Endothelial cell of umbilical vein (primary cell): ENCODE measurements at regions not wholly inside any gene's neighbourhood (a gene's known extent, or its start where the extent isn't known, plus 50 kb on each side); places are given as distances from the start of the nearest gene placed in this dataset.

Experiments
- BruUV-seq: library from RNA; stranded (reverse); fragments of 400-500 nt; replicated peaks from 2 replicates; lab custom pipeline; 2021; lab: Mats Ljungman, UMichigan
- CTCF ChIA-PET: fragments of 300-600, 350-600 bp; sonication (Branson Sonifier 250); formaldehyde crosslinking; loops from one replicate; lab custom pipeline; 2021; ENCODE audit warnings: antibody characterized with exemption, inconsistent platforms; lab: Charles Lee
- POLR2A ChIA-PET: fragments of 300-600, 350-600 bp; sonication (Branson Sonifier 250); formaldehyde crosslinking; loops from one replicate; lab custom pipeline; 2021; ENCODE audit warnings: antibody characterized with exemption, inconsistent platforms; lab: Charles Lee
- DNase-seq: peaks from one replicate; pipeline ENCODE4 v3.0.0-alpha.2; 2011; ENCODE audit warnings: low read depth, low spot score
- FAIRE-seq: peaks from 2 replicates; lab custom pipeline; 2011; peaks lifted over from hg19 to GRCh38; lab: Jason Lieb, UNC
- H2AFZ ChIP-seq: 2 replicates; pipeline ENCODE4 v1.6.0; 2012; ENCODE audit warnings: low read depth, low read length, control low read depth, inconsistent platforms
- H3K27ac ChIP-seq: 2 replicates; pipeline ENCODE4 v1.5.1; 2011; ENCODE audit warnings: low read depth, mild to moderate bottlenecking, control low read depth, low read length, moderate library complexity; ENCODE audit not compliant: insufficient read depth
- H3K27me3 ChIP-seq, 2 experiments: 2 replicates each; pipeline versions ENCODE4 v1.6.0 to v1.6.1; 2011; ENCODE audit warnings: low read length in 2 of 2, mixed read lengths in 1 of 2; ENCODE audit not compliant: control insufficient read depth in 2 of 2, insufficient read depth in 2 of 2
- H3K36me3 ChIP-seq, 2 experiments: 2 replicates in 1 of 2; 3 replicates in 1 of 2; pipeline ENCODE4 v1.5.1; 2011; ENCODE audit warnings: low read length in 2 of 2, mild to moderate bottlenecking in 1 of 2, moderate library complexity in 1 of 2; ENCODE audit not compliant: control insufficient read depth in 2 of 2, insufficient read depth in 2 of 2; ENCODE audit errors: extremely low read depth in 1 of 2
- H3K4me1 ChIP-seq: 3 replicates; pipeline ENCODE4 v1.5.1; 2011; ENCODE audit warnings: mild to moderate bottlenecking, low read length; ENCODE audit not compliant: control insufficient read depth, insufficient read depth; ENCODE audit errors: extremely low read depth
- H3K4me2 ChIP-seq: 2 replicates; pipeline ENCODE4 v1.6.1; 2011; ENCODE audit warnings: low read length, control low read depth, mixed read lengths; ENCODE audit not compliant: insufficient read depth
- H3K4me3 ChIP-seq, 3 experiments: fragments of 200-600 bp in 1 of 3; sonication (generic), shearing (Covaris generic) in 1 of 3; replicated peaks in 1 of 3; 2 replicates each; pipeline ENCODE4 v1.5.1; 2011 to 2016; ENCODE audit warnings: control low read depth in 3 of 3, low read length in 3 of 3, mild to moderate bottlenecking in 2 of 3, inconsistent platforms in 1 of 3, low read depth in 1 of 3, moderate library complexity in 1 of 3; ENCODE audit not compliant: insufficient read depth in 1 of 3
- H3K79me2 ChIP-seq: 2 replicates; pipeline ENCODE4 v1.6.0; 2012; ENCODE audit warnings: low read length, inconsistent platforms; ENCODE audit not compliant: control insufficient read depth, insufficient read depth
- H3K9ac ChIP-seq: replicated peaks from 2 replicates; pipeline ENCODE3; 2011; ENCODE audit warnings: low read length, control low read depth; ENCODE audit not compliant: insufficient read depth; ENCODE audit errors: extremely low read depth
- H3K9me1 ChIP-seq: replicated peaks from 3 replicates; pipeline ENCODE4 v1.6.0; 2011; ENCODE audit warnings: mild to moderate bottlenecking, low read length; ENCODE audit not compliant: control insufficient read depth, insufficient read depth; ENCODE audit errors: extremely low read depth
- H3K9me3 ChIP-seq: replicated peaks from 2 replicates; pipeline ENCODE4 v1.5.1; 2012; ENCODE audit warnings: low read length, inconsistent platforms; ENCODE audit not compliant: control insufficient read depth, insufficient read depth
- H4K20me1 ChIP-seq: replicated peaks from 2 replicates; pipeline ENCODE3; 2011; ENCODE audit warnings: mild to moderate bottlenecking, low read length; ENCODE audit not compliant: control insufficient read depth, insufficient read depth; ENCODE audit errors: extremely low read depth
- CTCF ChIP-seq, 2 donors: IDR thresholded peaks; 1 replicate in 1 of 2; 2 replicates in 1 of 2; pipeline ENCODE4 v1.5.1; 2011; ENCODE audit warnings: low read length in 2 of 2, mild to moderate bottlenecking in 2 of 2, moderate library complexity in 2 of 2, control low read depth in 1 of 2, inconsistent platforms in 1 of 2, low read depth in 1 of 2; ENCODE audit not compliant: insufficient read depth in 1 of 2; ENCODE audit errors: extremely low read depth in 1 of 2
- EZH2 ChIP-seq: IDR thresholded peaks from 2 replicates; pipeline ENCODE4 v1.6.1; 2012; ENCODE audit warnings: borderline replicate concordance, low read depth, mild to moderate bottlenecking, moderate library complexity, low read length, inconsistent platforms; ENCODE audit not compliant: severe bottlenecking
- FOS ChIP-seq: IDR thresholded peaks from 2 replicates; pipeline ENCODE4 v1.6.1; 2011; ENCODE audit warnings: mild to moderate bottlenecking, low read length, moderate library complexity, borderline replicate concordance; ENCODE audit not compliant: insufficient read depth
- GATA2 ChIP-seq: IDR thresholded peaks from 2 replicates; pipeline ENCODE4 v1.7.0; 2011; ENCODE audit warnings: low read depth, mild to moderate bottlenecking, moderate library complexity, mixed read lengths, low read length; ENCODE audit not compliant: insufficient read length, insufficient read depth
- MAX ChIP-seq: IDR thresholded peaks from 2 replicates; pipeline ENCODE4 v1.6.1; 2011; ENCODE audit not compliant: insufficient read depth, insufficient read length
- MYC ChIP-seq: IDR thresholded peaks from one replicate; pipeline ENCODE4 v1.6.1; 2011; ENCODE audit warnings: mild to moderate bottlenecking, low read depth, low read length
- POLR2A ChIP-seq: IDR thresholded peaks from 2 replicates; pipeline ENCODE4 v1.6.1; 2012; ENCODE audit warnings: low read depth, mild to moderate bottlenecking, control low read depth, low read length
- dilution Hi-C: fragments of 300-500 bp; cut with MboI; formaldehyde crosslinking; loops from one replicate; pipeline ENCODE4 v1.15.0; 2019; ENCODE audit warnings: low sequenced_read_pairs; ENCODE audit not compliant: extremely low pct_ligation_motif_present
- intact Hi-C: fragments of 100-400 bp; cut with micrococcal nuclease; formaldehyde crosslinking; loops from one replicate; pipeline ENCODE4 v1.10.0; 2022

- Histone ChIP-seq H3K79me2 (no peaks in the 10 kb centered on the region), H3K4me2 (no peak overlapping the region), H3K9me1 (no peaks in the 10 kb centered on the region), H2AFZ (no peak overlapping the region), H3K27ac (no peak overlapping the region), H3K9ac (no peak overlapping the region), H3K4me3 (no peak overlapping the region), H3K36me3 (no peaks in the 10 kb centered on the region), H3K27me3 (no peaks in the 10 kb centered on the region), H4K20me1 (no peaks in the 10 kb centered on the region), H3K9me3 (peaks cover 2% of the 10 kb centered on the region), H3K4me1 (no peaks in the 10 kb centered on the region)
- ChIA-PET CTCF (no interaction called here), POLR2A (no interaction called here)
- intact Hi-C loops: no loop called here
- no peak for DNase-seq
- BruUV-seq: no TSS peak
- FAIRE-seq: no peak
- dilution Hi-C loops: no loop called here
- TF ChIP-seq GATA2: no peak
- no peak for TF ChIP-seq EZH2
- TF ChIP-seq MAX: no peak
- TF ChIP-seq MYC: no peak
- TF ChIP-seq POLR2A: no peak
- no peak for TF ChIP-seq FOS
- TF ChIP-seq CTCF (IDR thresholded peaks at IDR 0.05; ENCODE audit: extremely low read depth in 1 of 2, insufficient read depth in 1 of 2, low read depth in 1 of 2, low read length in 2 of 2): no peak
Measured at GRCh38 chr4:179709961-179710624, 2267.9 kb upstream of the AGA start.
